ENCODE measurements at regions not wholly inside any gene's neighbourhood (a gene's known extent, or its start where the extent isn't known, plus 50 kb on each side); places are given as distances from the start of the nearest gene placed in this dataset.
"Not testable (repeated sequence)": the region's sequence is repeated elsewhere in the genome, so short reads cannot be mapped to it uniquely, and the experiment has no call there.

- no peak for DNase-seq (ENCODE audit: low read depth in 2 of 2)
Measured at GRCh38 chr1:229131243-229132105, 139.4 kb upstream of the RAB4A start.

- no peak for DNase-seq (ENCODE audit: low read depth in 2 of 2)
Measured at GRCh38 chr1:229132106-229132443, 138.8 kb upstream of the RAB4A start.

GRCh38 chr1:229132706-229133105, 138.2 kb upstream of the RAB4A start:
- DNase-seq (ENCODE audit: low read depth in 2 of 2), result no peak

- DNase-seq (ENCODE audit: low read depth in 2 of 2), result no peak
Measured at GRCh38 chr1:229133151-229133550, 137.8 kb upstream of the RAB4A start.

GRCh38 chr1:229133811-229134210, 137.1 kb upstream of the RAB4A start:
- DNase-seq (ENCODE audit: low read depth in 2 of 2), result no peak

GRCh38 chr1:229134381-229135217, 136.3 kb upstream of the RAB4A start:
- not testable (repeated sequence) for DNase-seq (ENCODE audit: low read depth in 2 of 2)

- DNase-seq (ENCODE audit: low read depth in 2 of 2), result no peak
Measured at GRCh38 chr1:229135773-229136172, 135.1 kb upstream of the RAB4A start.

- DNase-seq (ENCODE audit: low read depth in 2 of 2), result no peak
Measured at GRCh38 chr1:229136822-229137221, 134.1 kb upstream of the RAB4A start.

GRCh38 chr1:229137271-229137670, 133.6 kb upstream of the RAB4A start:
- no peak for DNase-seq (ENCODE audit: low read depth in 2 of 2)

- no peak for DNase-seq (ENCODE audit: low read depth in 2 of 2)
Measured at GRCh38 chr1:229138058-229138457, 132.9 kb upstream of the RAB4A start.

- no peak for DNase-seq (ENCODE audit: low read depth in 2 of 2)
Measured at GRCh38 chr1:229139331-229140118, 131.4 kb upstream of the RAB4A start.

- no peak for DNase-seq (ENCODE audit: low read depth in 2 of 2)
Measured at GRCh38 chr1:229140119-229140396, 130.9 kb upstream of the RAB4A start.

GRCh38 chr1:229141271-229141670, 129.6 kb upstream of the RAB4A start:
- no peak for DNase-seq (ENCODE audit: low read depth in 2 of 2)

GRCh38 chr1:229141689-229142377, 129.1 kb upstream of the RAB4A start:
- no peak for DNase-seq (ENCODE audit: low read depth in 2 of 2)

GRCh38 chr1:229142471-229142870, 128.4 kb upstream of the RAB4A start:
- DNase-seq (ENCODE audit: low read depth in 2 of 2), result no peak

- DNase-seq (ENCODE audit: low read depth in 2 of 2), result no peak
Measured at GRCh38 chr1:229146647-229147046, 124.3 kb upstream of the RAB4A start.

GRCh38 chr1:229147072-229147471, 123.8 kb upstream of the RAB4A start:
- DNase-seq (ENCODE audit: low read depth in 2 of 2), result no peak

- DNase-seq (ENCODE audit: low read depth in 2 of 2), result no peak
Measured at GRCh38 chr1:229148041-229148671, 122.8 kb upstream of the RAB4A start.

- DNase-seq (ENCODE audit: low read depth in 2 of 2), result no peak
Measured at GRCh38 chr1:229148743-229149142, 122.2 kb upstream of the RAB4A start.

GRCh38 chr1:229149435-229149834, 121.5 kb upstream of the RAB4A start:
- no peak for DNase-seq (ENCODE audit: low read depth in 2 of 2)

- DNase-seq (ENCODE audit: low read depth in 2 of 2), result no peak
Measured at GRCh38 chr1:229150518-229150917, 120.4 kb upstream of the RAB4A start.

All from stimulated activated CD8-positive, alpha-beta memory T cell treated with anti-CD3 and anti-CD28 coated beads, Interleukin-7, amount 100 ng/mL, for 1 hour (primary cell).